HG02852 (cell line): ENCODE measurements at regions not wholly inside any gene's neighbourhood (a gene's known extent, or its start where the extent isn't known, plus 50 kb on each side); places are given as distances from the start of the nearest gene placed in this dataset.

Source experiments
- ATAC-seq: cut with Tn5 transposase; IDR thresholded peaks from one replicate; pipeline ENCODE4 v1.9.1; 2021; ENCODE audit warnings: mild to moderate bottlenecking, moderate library complexity; ENCODE audit not compliant: unreplicated experiment

DNA sequence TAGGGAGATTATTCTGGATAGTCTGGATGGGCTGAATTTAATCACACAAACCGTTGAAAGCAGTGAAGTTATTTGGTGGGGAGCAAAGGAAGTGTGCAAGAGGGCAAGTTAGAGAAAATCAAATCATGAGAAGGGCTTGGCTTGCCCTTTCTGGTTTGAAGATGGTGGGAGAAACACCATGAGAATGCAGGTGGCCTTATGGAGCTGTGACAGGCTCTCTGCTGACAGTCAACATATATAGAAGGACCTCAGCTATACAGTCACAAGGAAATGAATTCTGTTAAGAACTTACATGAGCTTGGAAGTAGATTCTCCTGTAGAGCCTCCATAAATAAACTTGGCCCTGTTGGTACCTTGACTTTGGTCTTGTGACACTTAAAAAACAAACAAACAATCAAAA lies 72.3 kb downstream of the GMNC start:
- no peak for ATAC-seq

- no peak for ATAC-seq
Observed at GRCh38 chr3:190786898-190787297, 75.6 kb downstream of the GMNC start.

DNA sequence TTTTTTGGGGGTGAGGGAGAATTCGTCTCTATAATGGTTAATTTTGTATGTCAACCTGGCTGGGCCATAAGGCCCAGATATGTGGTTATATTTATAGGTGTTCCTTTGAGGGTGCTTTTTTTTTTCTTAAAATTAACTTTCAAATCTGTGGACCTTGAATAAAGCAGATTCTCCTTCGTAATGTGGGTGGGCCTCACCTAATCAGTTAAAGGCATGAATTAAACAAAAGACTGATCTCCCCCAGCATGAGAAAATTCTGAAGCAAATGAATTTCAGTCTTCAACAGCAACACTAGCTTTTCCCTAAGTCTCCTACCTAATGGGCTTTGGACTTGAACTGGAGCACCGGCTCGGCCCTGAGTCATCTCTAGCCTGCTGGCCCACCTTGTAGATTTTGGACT lies 77.4 kb downstream of the GMNC start:
- ATAC-seq, result no peak

DNA sequence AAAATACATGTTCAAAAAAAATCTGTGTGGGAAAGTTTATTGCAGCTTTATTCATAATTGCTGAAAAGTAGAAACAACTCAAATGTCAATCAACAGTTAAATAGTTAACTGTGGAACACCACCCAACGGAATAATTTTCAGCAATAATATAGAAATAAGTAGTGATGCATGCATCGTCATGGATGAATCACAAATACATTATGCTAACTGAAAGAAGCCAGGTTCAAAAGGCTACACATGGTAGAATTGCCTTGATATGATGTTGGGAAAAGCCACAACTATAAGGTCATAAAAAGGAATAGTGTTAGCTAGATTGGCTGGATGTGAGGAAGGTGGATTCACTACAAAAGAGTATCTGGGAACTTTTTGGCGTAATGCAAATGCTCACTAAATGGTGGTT lies 82.0 kb downstream of the GMNC start:
- ATAC-seq, result no peak

DNA sequence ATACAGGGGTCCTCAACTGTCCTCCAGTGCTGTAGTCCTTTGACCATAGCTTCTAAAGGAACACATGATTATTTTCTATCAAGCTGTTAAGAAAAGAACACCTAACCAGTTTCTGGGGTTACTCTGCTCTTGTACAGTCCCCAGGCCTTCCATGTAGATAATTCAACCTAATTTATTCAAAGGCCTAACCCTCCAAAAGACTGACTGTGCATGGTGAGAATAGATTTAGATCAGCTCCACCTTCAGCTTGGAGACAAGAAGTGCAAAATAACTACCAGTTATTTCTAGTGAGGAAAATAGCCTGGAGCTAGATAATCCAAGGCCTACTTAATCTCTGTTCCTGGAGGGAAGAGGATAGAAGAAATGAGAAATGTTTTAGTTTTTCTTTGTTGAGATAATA lies 87.9 kb downstream of the GMNC start:
- no peak for ATAC-seq

- ATAC-seq, result no peak
Observed at GRCh38 chr3:190773948-190774347, 88.5 kb downstream of the GMNC start.

GRCh38 chr3:190772831-190773230 lies 89.7 kb downstream of the GMNC start:
- no peak for ATAC-seq

- no peak for ATAC-seq
Observed at GRCh38 chr3:190768891-190769290, 93.6 kb downstream of the GMNC start.

GRCh38 chr3:190767851-190768250 lies 94.6 kb downstream of the GMNC start:
- no peak for ATAC-seq

- no peak for ATAC-seq
Observed at GRCh38 chr3:190764231-190765134, 98.0 kb downstream of the GMNC start.

DNA sequence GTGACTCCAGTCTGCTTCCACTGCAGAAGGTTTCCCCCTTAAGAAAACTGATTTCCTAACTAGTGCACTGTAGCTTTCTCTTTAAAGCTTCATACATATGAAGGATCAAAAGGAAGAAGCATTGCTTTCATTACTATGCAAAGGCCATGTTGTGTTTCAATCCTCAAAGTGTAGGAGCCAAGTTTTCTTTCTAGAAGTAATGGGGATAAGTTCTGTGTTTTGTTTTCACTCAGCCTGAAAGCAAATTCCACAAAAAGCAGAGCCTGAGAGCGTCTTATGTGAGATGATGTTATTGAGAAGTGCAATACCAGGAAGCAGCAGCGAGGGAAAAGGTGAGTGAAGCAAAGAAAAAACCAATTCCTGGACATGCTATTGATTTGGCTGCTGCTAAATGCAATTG lies 99.7 kb downstream of the GMNC start:
- ATAC-seq, result no peak

GRCh38 chr3:190747571-190747970 lies 114.9 kb downstream of the GMNC start:
- no peak for ATAC-seq

DNA sequence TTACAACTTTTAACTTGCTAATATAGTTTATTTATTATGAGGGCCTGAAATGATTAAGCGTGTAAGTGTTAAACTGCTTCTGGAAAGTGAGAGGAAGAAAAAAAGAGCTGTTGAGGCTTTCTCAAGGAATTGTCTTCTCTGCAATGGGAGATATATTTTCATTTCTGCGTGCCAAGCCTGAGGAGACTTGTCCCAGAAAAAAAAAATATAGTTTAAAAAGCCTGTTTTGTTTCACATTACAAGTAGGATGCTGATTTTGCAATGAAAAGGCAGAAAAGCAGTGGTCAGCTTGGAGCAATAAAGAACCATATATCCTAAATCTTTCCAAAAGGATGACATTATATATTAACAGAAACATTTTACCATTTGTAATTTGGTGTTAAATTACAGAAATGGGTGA lies 115.5 kb downstream of the GMNC start:
- ATAC-seq, result no peak

- no peak for ATAC-seq
Observed at GRCh38 chr3:190746531-190746930, 116.0 kb downstream of the GMNC start.

- ATAC-seq, result no peak
Observed at GRCh38 chr3:190741788-190742187, 120.7 kb downstream of the GMNC start.

- ATAC-seq, result no peak
Observed at GRCh38 chr3:190739641-190740185, 122.8 kb downstream of the GMNC start.

DNA sequence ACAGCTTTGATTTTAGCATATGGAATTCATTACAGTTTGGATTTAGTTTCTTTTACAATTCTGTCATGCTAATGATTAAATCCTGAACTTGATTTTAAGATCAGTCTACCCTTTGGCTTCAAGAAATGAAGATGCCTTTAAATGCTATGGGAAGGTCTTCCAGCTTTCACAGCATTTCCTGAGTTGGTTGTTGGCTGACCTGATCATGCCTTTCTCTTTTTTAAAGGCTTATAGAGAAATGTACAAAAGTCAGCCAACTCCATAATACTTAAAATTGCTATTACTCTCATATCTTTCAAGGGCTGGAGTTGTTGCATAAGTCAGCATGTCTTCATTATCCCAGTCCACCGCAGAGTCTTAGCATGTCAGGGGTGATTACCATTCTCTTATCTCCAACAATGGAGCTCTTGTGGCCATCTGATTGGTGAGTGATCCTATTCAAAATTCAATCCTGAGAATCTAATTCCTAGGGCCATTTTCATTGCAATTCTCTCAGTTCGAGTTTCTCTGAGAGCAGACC lies 123.8 kb downstream of the GMNC start:
- ATAC-seq, result no peak

DNA sequence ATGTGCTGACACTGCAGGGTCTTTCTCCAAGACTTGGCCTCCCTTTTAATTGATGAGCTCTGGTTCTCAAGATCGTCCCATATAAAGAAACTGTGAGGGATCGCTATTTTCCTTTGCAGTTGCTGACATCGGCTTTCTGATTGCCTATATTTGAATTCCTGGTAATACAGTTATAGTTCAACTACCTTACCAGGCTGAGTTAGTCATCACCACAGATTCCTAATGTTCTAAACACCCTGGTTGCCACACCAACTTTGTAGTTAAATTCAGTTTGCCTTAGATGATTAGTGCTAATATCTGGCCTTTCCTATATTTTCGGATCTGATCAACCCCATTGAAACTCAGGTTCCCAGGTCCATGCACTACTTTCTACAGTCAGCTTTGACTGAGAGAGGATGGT lies 125.0 kb downstream of the GMNC start:
- no peak for ATAC-seq

GRCh38 chr3:190734490-190734889 lies 128.0 kb downstream of the GMNC start:
- ATAC-seq, result no peak

DNA sequence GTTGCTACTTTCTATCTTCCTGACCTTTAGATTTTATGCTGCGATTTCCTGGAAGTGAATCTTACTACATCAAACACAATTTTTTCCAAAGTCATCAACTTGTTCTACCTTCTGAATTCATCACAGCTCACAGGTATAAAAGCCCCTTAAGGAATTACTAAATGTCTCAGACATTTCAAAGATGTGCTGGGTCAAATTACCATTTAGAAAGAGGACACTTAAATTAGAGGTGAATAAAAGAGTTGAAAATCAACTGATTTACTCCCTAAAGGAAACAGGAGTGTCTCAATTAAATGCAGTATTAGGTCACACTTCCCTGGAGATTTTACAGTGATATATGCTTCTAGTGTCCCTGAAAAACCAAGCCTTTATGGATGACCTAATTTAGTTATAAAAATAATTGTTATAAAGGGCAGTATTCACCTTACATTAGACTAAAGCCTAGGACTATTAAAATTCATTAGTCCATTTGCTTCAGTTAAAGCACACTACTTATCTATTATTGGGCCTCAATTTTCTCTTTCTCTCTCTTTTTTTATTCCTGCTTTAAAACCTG lies 128.8 kb downstream of the GMNC start:
- ATAC-seq, result no peak

GRCh38 chr3:190731596-190731995 lies 130.9 kb downstream of the GMNC start:
- no peak for ATAC-seq
